PFSK-1 (cell line): ENCODE measurements at regions not wholly inside any gene's neighbourhood (a gene's known extent, or its start where the extent isn't known, plus 50 kb on each side); places are given as distances from the start of the nearest gene placed in this dataset.

ENCODE experiments used
- FOXP2 ChIP-seq: optimal IDR thresholded peaks from 2 replicates; pipeline ENCODE3; 2011; ENCODE audit warnings: borderline replicate concordance, control low read depth, inconsistent platforms; ENCODE audit not compliant: insufficient read depth; ENCODE audit errors: extremely low read length, extremely low read depth
- POLR2AphosphoS5 ChIP-seq: IDR thresholded peaks from 2 replicates; pipeline ENCODE4 v1.6.1; 2012; ENCODE audit warnings: low read depth, mild to moderate bottlenecking, control low read depth, low read length, moderate library complexity
- REST ChIP-seq, 2 experiments: IDR thresholded peaks; 2 replicates each; pipeline versions ENCODE4 v1.6.1 to v1.8.0; 2011 to 2012; ENCODE audit warnings: low read depth in 2 of 2, low read length in 2 of 2, control low read depth in 1 of 2, inconsistent platforms in 1 of 2, mild to moderate bottlenecking in 1 of 2, moderate library complexity in 1 of 2; ENCODE audit not compliant: insufficient read depth in 1 of 2
- SIN3A ChIP-seq: IDR thresholded peaks from 2 replicates; pipeline ENCODE4 v1.6.1; 2012; ENCODE audit warnings: mild to moderate bottlenecking, low read length, moderate library complexity, borderline replicate concordance; ENCODE audit not compliant: insufficient read depth
- TAF1 ChIP-seq: IDR thresholded peaks from 2 replicates; pipeline ENCODE4 v1.6.1; 2012; ENCODE audit warnings: low read length, control low read depth, borderline replicate concordance; ENCODE audit not compliant: insufficient read depth

GRCh38 chr6:104404377-104404776 lies 455.3 kb downstream of the HACE1 start:
- TF ChIP-seq REST (IDR thresholded peaks at IDR 0.05; ENCODE audit: insufficient read depth in 1 of 2, low read depth in 2 of 2, low read length in 2 of 2) (no peak), FOXP2 (no peak), POLR2AphosphoS5 (no peak), TAF1 (no peak), SIN3A (no peak)

- no peak for TF ChIP-seq SIN3A
- TF ChIP-seq TAF1 = no peak
- no peak for TF ChIP-seq FOXP2
- no peak for TF ChIP-seq REST (IDR thresholded peaks at IDR 0.05; ENCODE audit: insufficient read depth in 1 of 2, low read depth in 2 of 2, low read length in 2 of 2)
- TF ChIP-seq POLR2AphosphoS5 = no peak
Measured at GRCh38 chr6:104402572-104402971, 457.1 kb downstream of the HACE1 start.

DNA sequence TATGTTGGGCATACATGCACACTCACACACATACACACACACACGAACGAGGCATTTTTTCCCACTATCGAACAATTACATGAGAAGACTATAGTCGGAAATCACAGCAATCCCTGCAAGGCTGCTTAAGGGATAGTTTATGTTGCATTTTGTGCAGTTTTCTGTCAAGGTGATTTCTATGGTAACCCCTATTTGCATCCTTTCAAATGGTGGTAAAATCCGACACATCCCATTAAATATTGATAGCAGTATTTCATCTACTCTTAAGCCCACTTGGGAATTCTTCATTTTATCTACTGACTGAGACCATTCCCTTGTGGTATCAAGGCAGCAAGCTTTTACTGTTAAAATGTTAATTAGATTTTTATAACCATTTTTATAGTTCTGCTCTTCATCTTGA lies 457.8 kb downstream of the HACE1 start:
- no peak for TF ChIP-seq SIN3A

DNA sequence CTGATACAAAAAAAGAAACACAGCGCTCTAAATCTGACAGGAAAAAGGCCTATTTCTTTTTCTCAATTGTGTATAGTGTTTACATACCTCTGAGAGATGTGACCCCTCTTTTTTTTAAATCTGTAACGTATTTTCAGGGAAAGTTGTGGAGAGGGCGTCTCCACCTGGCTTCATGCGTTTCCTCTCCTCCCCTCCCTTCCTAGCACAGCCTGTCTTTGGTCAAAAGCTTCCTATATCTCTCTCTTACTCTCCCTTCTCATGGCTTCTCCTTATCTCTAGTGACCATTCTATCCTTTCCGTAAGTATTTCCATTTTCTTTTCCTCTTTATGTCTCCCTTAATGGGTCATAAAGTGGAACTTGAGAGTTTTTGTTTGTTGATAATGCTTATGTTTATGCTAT lies 458.9 kb downstream of the HACE1 start:
- no peak for TF ChIP-seq REST (IDR thresholded peaks at IDR 0.05; ENCODE audit: insufficient read depth in 1 of 2, low read depth in 2 of 2, low read length in 2 of 2)
- no peak for TF ChIP-seq SIN3A
- TF ChIP-seq TAF1 = no peak
- TF ChIP-seq FOXP2 = no peak
- no peak for TF ChIP-seq POLR2AphosphoS5

- TF ChIP-seq POLR2AphosphoS5 (no peak), FOXP2 (no peak), TAF1 (no peak), REST (IDR thresholded peaks at IDR 0.05; ENCODE audit: insufficient read depth in 1 of 2, low read depth in 2 of 2, low read length in 2 of 2) (no peak), SIN3A (no peak)
Measured at GRCh38 chr6:104396077-104396476, 463.6 kb downstream of the HACE1 start.
